HUDEP-2 (cell line): ENCODE measurements at regions not wholly inside any gene's neighbourhood (a gene's known extent, or its start where the extent isn't known, plus 50 kb on each side); places are given as distances from the start of the nearest gene placed in this dataset.

Experiments
- DNase-seq, 76 experiments: peaks; one replicate each; lab custom pipeline; 2025; ENCODE audit not compliant: unreplicated experiment in 76 of 76; lab: John Stamatoyannopoulos, UW

GRCh38 chr20:24862606-24863005, 86.5 kb upstream of the CST7 start:
- no peak for DNase-seq

- no peak for DNase-seq
These were observed 85.7 kb upstream of the CST7 start for GRCh38 chr20:24863356-24863755.

GRCh38 chr20:24866008-24866407, 83.1 kb upstream of the CST7 start:
- no peak for DNase-seq

GRCh38 chr20:24866742-24867141, 82.3 kb upstream of the CST7 start:
- no peak for DNase-seq

GRCh38 chr20:24867556-24867955, 81.5 kb upstream of the CST7 start:
- no peak for DNase-seq

GRCh38 chr20:24868396-24868927, 80.6 kb upstream of the CST7 start:
- DNase-seq: no peak

- DNase-seq: no peak
These were observed 80.1 kb upstream of the CST7 start for GRCh38 chr20:24868959-24869358.

GRCh38 chr20:24870057-24870456, 79.0 kb upstream of the CST7 start:
- no peak for DNase-seq

GRCh38 chr20:24870881-24871280, 78.2 kb upstream of the CST7 start:
- DNase-seq: no peak

- no peak for DNase-seq
These were observed 77.4 kb upstream of the CST7 start for GRCh38 chr20:24871480-24872213.

GRCh38 chr20:24872291-24873024, 76.6 kb upstream of the CST7 start:
- DNase-seq: no peak

GRCh38 chr20:24873025-24873620, 75.9 kb upstream of the CST7 start:
- DNase-seq: no peak

GRCh38 chr20:24875078-24875477, 74.0 kb upstream of the CST7 start:
- DNase-seq: no peak

- no peak for DNase-seq
These were observed 71.4 kb upstream of the CST7 start for GRCh38 chr20:24877652-24878051.

GRCh38 chr20:24878657-24879056, 70.4 kb upstream of the CST7 start:
- DNase-seq: no peak

GRCh38 chr20:24879875-24880274, 69.2 kb upstream of the CST7 start:
- DNase-seq: no peak

- DNase-seq: no peak
These were observed 68.7 kb upstream of the CST7 start for GRCh38 chr20:24880356-24880755.

- DNase-seq: no peak
These were observed 58.8 kb upstream of the CST7 start for GRCh38 chr20:24890286-24890685.

GRCh38 chr20:24891546-24892393, 57.3 kb upstream of the CST7 start:
- no peak for DNase-seq

GRCh38 chr20:24892522-24892921, 56.5 kb upstream of the CST7 start:
- DNase-seq: no peak

- DNase-seq: no peak
These were observed 56.1 kb upstream of the CST7 start for GRCh38 chr20:24892931-24893330.
